GM23338 (cell line): ENCODE measurements at regions not wholly inside any gene's neighbourhood (a gene's known extent, or its start where the extent isn't known, plus 50 kb on each side); places are given as distances from the start of the nearest gene placed in this dataset.

Experiments used
- ATAC-seq: fragments of 200-7000 bp; cut with Tn5 transposase; 3 replicates; pipeline ENCODE4 v1.9.1; 2020
- DNase-seq: peaks from one replicate; pipeline ENCODE4 v3.0.0-alpha.2; 2015; ENCODE audit warnings: low spot score
- H2AFZ ChIP-seq: fragments of 200-600 bp; sonication (generic); 2 replicates; pipeline ENCODE4 v1.8.0; 2016; ENCODE audit warnings: antibody characterized with exemption, mild to moderate bottlenecking, moderate library complexity
- H3F3A ChIP-seq: fragments of 200-600 bp; sonication (generic); replicated peaks from 2 replicates; pipeline ENCODE4 v1.8.0; 2017; ENCODE audit warnings: antibody characterized with exemption, mixed run types, low read depth
- H3K27ac ChIP-seq: fragments of 200-600 bp; sonication (generic); 2 replicates; pipeline ENCODE4 v1.6.1; 2016; ENCODE audit warnings: low read depth
- H3K27me3 ChIP-seq: fragments of 200-600 bp; sonication (generic); 2 replicates; pipeline ENCODE4 v1.8.0; 2016; ENCODE audit warnings: mild to moderate bottlenecking, mixed run types, moderate library complexity; ENCODE audit not compliant: insufficient read depth
- H3K36me3 ChIP-seq: fragments of 200-600 bp; sonication (generic); 2 replicates; pipeline ENCODE4 v1.8.0; 2016; ENCODE audit warnings: mild to moderate bottlenecking; ENCODE audit not compliant: insufficient read depth
- H3K4me1 ChIP-seq: fragments of 200-600 bp; sonication (generic); 2 replicates; pipeline ENCODE4 v1.8.0; 2016; ENCODE audit warnings: mild to moderate bottlenecking, moderate library complexity; ENCODE audit not compliant: insufficient read depth
- H3K4me2 ChIP-seq: fragments of 200-600 bp; sonication (generic); 2 replicates; pipeline ENCODE4 v1.7.1; 2017; ENCODE audit warnings: mixed run types
- H3K4me3 ChIP-seq: fragments of 200-600 bp; sonication (generic); 2 replicates; pipeline ENCODE4 v1.6.1; 2016; ENCODE audit warnings: mixed run types
- H3K79me2 ChIP-seq: fragments of 200-600 bp; sonication (generic); replicated peaks from 2 replicates; pipeline ENCODE4 v1.8.0; 2017; ENCODE audit warnings: mild to moderate bottlenecking; ENCODE audit not compliant: insufficient read depth
- H3K9me2 ChIP-seq: fragments of 200-600 bp; sonication (generic); 2 replicates; pipeline ENCODE4 v1.8.0; 2017; ENCODE audit not compliant: insufficient read depth
- H4K20me1 ChIP-seq: fragments of 200-600 bp; sonication (generic); replicated peaks from 2 replicates; pipeline ENCODE4 v1.8.0; 2017; ENCODE audit warnings: mild to moderate bottlenecking; ENCODE audit not compliant: insufficient read depth
- H3K27ac Mint-ChIP-seq: 2 replicates; pipeline ENCODE4 v1.8.0; 2020; ENCODE audit warnings: inconsistent platforms, mild to moderate bottlenecking, moderate library complexity, mixed read lengths
- H3K27me3 Mint-ChIP-seq: 3 replicates; pipeline ENCODE4 v1.8.0; 2022; ENCODE audit warnings: low read depth, mild to moderate bottlenecking, moderate library complexity, mixed read lengths, inconsistent platforms; ENCODE audit not compliant: insufficient read depth, poor library complexity
- H3K36me3 Mint-ChIP-seq: 3 replicates; pipeline ENCODE4 v1.8.0; 2021; ENCODE audit warnings: low read depth, mild to moderate bottlenecking, inconsistent platforms, moderate library complexity, mixed read lengths
- H3K4me1 Mint-ChIP-seq: 3 replicates; pipeline ENCODE4 v1.8.0; 2020; ENCODE audit warnings: mild to moderate bottlenecking, inconsistent platforms, mixed read lengths
- H3K4me3 Mint-ChIP-seq: 3 replicates; pipeline ENCODE4 v1.8.0; 2021; ENCODE audit warnings: moderate library complexity, mild to moderate bottlenecking, inconsistent platforms, mixed read lengths
- H3K9me3 Mint-ChIP-seq: 3 replicates; pipeline ENCODE4 v1.8.0; 2020; ENCODE audit warnings: moderate library complexity, mild to moderate bottlenecking, inconsistent platforms, mixed read lengths
- CREB1 ChIP-seq: fragments of 250-450 bp; sonication (Bioruptor Pico); IDR thresholded peaks from 2 replicates; pipeline ENCODE4 v1.5.0; 2020; ENCODE audit warnings: low read depth, mild to moderate bottlenecking, moderate library complexity
- CTCF ChIP-seq, 2 experiments: fragments of 200-600 bp in 1 of 2; sonication (generic) in 1 of 2; conservative IDR thresholded peaks; 2 replicates each; pipeline versions ENCODE4 v1.5.1 to v1.6.1; 2016 to 2017; ENCODE audit warnings: antibody characterized with exemption in 2 of 2, low read depth in 2 of 2, mild to moderate bottlenecking in 2 of 2, moderate library complexity in 1 of 2
- ETS1 ChIP-seq: IDR thresholded peaks from 2 replicates; pipeline ENCODE4 v1.6.1; 2016; ENCODE audit warnings: antibody characterized with exemption
- EZH2 ChIP-seq: fragments of 200-600 bp; sonication (generic); IDR thresholded peaks from one replicate; pipeline ENCODE4 v1.8.0; 2017; ENCODE audit warnings: antibody characterized with exemption, mild to moderate bottlenecking, low read depth; ENCODE audit not compliant: unreplicated experiment
- EZH2phosphoT487 ChIP-seq: fragments of 200-600 bp; sonication (generic); IDR thresholded peaks from one replicate; pipeline ENCODE4 v1.8.1; 2018; ENCODE audit warnings: antibody characterized with exemption; ENCODE audit not compliant: unreplicated experiment
- JUNB ChIP-seq: IDR thresholded peaks from one replicate; pipeline ENCODE4 v1.6.1; 2016; ENCODE audit warnings: antibody characterized with exemption; ENCODE audit not compliant: unreplicated experiment
- NANOG ChIP-seq: IDR thresholded peaks from 2 replicates; pipeline ENCODE4 v1.6.1; 2016; ENCODE audit warnings: antibody characterized with exemption, borderline replicate concordance
- POLR2AphosphoS5 ChIP-seq: IDR thresholded peaks from 2 replicates; pipeline ENCODE4 v1.6.1; 2016; ENCODE audit warnings: antibody characterized with exemption, low read depth
- REST ChIP-seq: IDR thresholded peaks from one replicate; pipeline ENCODE4 v1.6.1; 2018; ENCODE audit warnings: antibody characterized with exemption; ENCODE audit not compliant: unreplicated experiment
- STAT1 ChIP-seq: IDR thresholded peaks from one replicate; pipeline ENCODE4 v1.6.1; 2016; ENCODE audit warnings: antibody characterized with exemption; ENCODE audit not compliant: unreplicated experiment
- ZNF114 ChIP-seq: fragments of 250-450 bp; sonication (Bioruptor Pico); IDR thresholded peaks from 2 replicates; pipeline ENCODE4 v1.5.0; 2020; ENCODE audit warnings: mild to moderate bottlenecking, moderate library complexity
- ZNF331 ChIP-seq: fragments of 250-450 bp; sonication (Bioruptor Pico); IDR thresholded peaks from 2 replicates; pipeline ENCODE4 v1.5.0; 2020; ENCODE audit warnings: low read depth, mild to moderate bottlenecking, moderate library complexity
- ZNF462 ChIP-seq: fragments of 250-450 bp; sonication (Bioruptor Pico); IDR thresholded peaks from 2 replicates; pipeline ENCODE4 v1.5.0; 2020; ENCODE audit warnings: mild to moderate bottlenecking, moderate library complexity

GRCh38 chr5:89537800-89538199 lies 654.8 kb upstream of the MEF2C start:
- Histone ChIP-seq H3K9me2 (no peaks in the 10 kb centered on the region), H3K27me3 (no peaks in the 10 kb centered on the region), H3K4me3 (no peak overlapping the region), H3K36me3 (no peaks in the 10 kb centered on the region), H3K4me2 (no peak overlapping the region), H2AFZ (no peak overlapping the region), H3F3A (no peaks in the 10 kb centered on the region), H3K79me2 (no peaks in the 10 kb centered on the region), H4K20me1 (no peaks in the 10 kb centered on the region), H3K4me1 (no peaks in the 10 kb centered on the region), H3K27ac (no peak overlapping the region)
- Mint-ChIP-seq H3K4me3 (no peak overlapping the region), H3K27ac (no peak overlapping the region), H3K9me3 (no peaks in the 10 kb centered on the region), H3K36me3 (no peaks in the 10 kb centered on the region), H3K27me3 (no peaks in the 10 kb centered on the region), H3K4me1 (peaks cover 1% of the 10 kb centered on the region; the same call in 1 of the 3 replicates)
- no peak for TF ChIP-seq ZNF331 (CRISPR knock-in tag)
- no peak for TF ChIP-seq NANOG
- no peak for TF ChIP-seq EZH2
- TF ChIP-seq JUNB: no peak
- TF ChIP-seq REST: no peak
- TF ChIP-seq STAT1: no peak
- TF ChIP-seq ZNF114 (CRISPR knock-in tag): no peak
- no peak for TF ChIP-seq POLR2AphosphoS5
- TF ChIP-seq CREB1 (CRISPR knock-in tag): no peak
- no peak for TF ChIP-seq ZNF462 (CRISPR knock-in tag)
- TF ChIP-seq ETS1: no peak
- no peak for TF ChIP-seq EZH2phosphoT487
- no peak for TF ChIP-seq CTCF (conservative IDR thresholded peaks at IDR 0.05; ENCODE audit: low read depth in 2 of 2)
- ATAC-seq: no peak
- DNase-seq: no peak
